RKO (cell line): ENCODE measurements at regions not wholly inside any gene's neighbourhood (a gene's known extent, or its start where the extent isn't known, plus 50 kb on each side); places are given as distances from the start of the nearest gene placed in this dataset.

ENCODE experiments used
- DNase-seq: peaks from one replicate; pipeline ENCODE4 v3.0.0-alpha.2; 2016; ENCODE audit warnings: low spot score

DNA sequence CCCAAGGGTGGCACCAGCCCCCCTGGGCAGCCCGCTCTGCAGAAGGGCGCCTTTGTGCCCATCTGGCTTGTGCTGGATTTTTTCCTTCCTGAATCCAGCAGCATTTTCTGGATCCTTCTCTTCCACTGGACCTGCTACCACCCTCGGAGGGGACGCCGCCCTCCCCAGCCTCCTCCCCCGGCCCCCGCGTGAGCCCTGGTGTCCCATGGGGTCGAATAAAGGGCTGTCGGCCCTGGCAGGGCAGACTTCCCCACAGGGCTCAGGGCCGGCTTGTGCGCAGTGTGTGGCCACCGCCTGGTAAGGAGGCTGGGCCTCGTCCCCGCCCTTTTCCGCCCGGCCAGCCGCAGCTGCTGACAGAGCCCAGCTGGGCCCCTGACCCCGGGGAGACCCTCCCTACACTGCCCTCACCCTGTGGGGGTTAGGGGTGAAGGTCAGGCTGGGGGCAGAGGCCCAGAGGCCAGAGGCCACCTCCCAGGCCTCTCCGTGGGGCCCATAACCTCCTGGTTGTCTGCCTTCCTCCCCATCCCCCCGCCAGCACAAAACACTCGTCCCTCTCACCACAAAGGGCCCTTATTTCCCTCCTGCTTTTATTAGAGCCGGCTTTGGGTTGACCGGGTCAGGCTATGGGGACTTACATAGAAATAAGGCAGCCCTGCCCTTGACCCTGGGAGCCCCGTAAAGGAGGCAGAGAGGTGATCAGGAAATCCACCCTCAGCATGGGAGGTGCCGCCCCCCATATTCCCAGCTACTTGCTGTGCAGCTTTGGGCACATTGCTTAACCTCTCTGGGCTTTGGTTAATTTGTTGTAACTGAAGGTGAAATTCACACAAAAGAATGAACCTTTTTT is 179.3 kb upstream of the CIBAR2 start:
- DNase-seq: no peak

DNA sequence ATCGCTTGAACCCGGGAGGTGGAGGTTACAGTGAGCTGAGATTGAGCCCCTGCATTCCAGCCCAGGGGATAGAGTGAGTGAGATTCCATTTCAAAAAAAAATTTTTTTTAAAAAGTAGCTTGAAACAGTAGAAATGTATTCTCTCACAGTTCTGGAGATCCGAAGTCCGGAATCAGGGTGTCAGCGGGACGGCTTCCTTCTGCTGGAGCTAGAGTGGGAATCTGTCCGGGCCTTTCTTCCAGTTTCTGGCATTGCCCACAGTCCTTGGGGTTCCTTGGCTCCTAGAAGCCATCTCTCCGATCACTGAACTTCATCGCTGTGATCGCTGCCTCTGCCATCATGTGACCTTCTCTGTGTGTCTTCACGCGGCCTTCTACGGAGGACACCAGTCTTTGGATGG is 181.2 kb upstream of the CIBAR2 start:
- no peak for DNase-seq

DNA sequence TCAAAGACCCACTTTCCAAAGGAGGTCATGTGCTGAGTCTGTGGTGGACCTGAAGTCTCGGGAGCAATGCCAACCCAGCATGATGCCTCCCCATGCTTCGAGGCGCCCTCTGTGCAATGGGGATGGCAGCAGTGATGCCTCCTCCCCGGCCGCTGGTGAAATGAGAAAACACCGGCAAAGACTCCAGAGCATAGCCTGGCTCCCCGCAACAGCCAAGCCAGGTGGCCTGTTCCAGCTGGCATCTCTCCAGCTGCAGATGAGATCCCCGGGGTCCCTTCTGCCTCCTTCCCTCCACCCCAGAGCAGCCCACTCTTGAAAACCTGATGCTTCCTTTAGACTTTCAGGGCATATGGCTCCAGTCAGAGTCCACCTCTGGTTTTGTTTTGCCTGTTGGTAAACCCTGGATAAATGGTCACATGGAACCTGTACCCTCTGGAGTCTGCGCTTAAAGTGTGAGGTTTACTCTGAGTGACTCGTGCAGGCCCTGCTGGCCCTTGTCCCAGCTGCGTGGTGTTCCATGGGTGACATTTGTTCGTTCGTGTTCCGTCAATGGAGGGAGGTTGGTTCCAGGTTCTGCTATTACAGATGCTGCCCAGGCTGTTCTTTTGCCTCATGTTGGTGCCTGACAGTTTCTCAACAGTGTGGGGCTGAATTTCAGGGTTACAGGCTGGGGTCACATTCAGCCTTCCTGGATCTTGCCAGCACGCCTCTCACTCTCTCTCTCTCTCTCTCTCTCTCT is 181.8 kb upstream of the CIBAR2 start:
- no peak for DNase-seq

GRCh38 chr16:85294810-85295508 is 182.7 kb upstream of the CIBAR2 start:
- DNase-seq: no peak

DNA sequence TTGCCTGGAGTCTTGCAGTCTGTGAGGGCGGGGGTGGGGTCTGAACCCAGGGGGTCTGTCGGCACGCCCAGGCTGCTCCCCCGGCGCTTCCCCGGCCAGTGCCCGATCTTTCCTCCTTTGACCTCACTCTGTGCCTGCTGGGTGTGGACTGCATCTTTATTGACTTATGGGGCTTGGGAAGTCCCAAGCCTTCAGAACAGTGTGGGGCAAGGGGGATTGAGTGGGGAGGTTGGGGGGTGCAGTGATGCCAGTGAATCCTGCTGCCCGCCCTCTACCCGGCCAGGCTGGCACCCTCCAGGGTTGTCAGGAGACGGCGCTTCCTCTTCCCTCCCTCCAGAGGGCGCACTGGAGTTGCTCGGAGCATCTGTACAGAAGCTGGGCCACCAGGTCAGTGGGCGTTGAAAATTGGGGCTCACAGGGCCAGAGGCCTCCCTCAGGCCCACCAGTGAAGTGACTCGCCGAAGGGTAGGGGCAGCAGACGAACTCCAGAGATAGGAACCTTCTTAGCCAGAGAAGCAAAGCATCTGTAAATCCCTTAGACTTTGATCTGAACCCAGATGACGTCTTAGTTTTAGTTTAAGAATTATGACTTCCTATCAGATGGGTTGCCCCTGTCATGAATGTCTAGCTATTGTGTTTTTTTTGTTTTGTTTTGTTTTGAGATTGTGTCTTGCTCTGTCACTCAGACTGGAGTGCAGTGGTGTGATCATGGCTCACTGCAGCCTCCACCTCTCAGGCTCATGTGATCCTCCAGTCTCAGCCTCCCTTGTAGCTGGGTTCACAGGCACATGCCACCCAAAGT is 184.8 kb upstream of the CIBAR2 start:
- DNase-seq: peak; percentile 59

DNA sequence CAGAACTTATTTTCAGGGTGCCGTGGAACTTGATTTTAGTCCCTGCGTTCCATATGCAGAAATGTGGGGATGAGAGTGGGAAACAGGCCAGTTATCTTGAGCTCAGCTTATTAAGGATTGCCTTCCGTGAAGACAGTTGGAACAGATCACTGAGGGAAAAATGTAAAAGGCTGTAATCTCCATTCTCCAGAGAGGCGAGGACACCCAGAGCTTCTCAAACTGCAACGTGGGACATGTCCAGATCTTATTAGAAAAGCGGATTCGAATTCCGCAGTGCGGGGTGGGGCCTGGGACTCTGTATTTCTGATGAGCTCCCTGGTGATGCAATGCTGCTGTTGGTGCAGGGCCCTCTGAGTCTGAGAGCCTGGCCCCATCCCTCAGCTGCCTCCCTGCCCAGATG is 185.6 kb upstream of the CIBAR2 start:
- no peak for DNase-seq

DNA sequence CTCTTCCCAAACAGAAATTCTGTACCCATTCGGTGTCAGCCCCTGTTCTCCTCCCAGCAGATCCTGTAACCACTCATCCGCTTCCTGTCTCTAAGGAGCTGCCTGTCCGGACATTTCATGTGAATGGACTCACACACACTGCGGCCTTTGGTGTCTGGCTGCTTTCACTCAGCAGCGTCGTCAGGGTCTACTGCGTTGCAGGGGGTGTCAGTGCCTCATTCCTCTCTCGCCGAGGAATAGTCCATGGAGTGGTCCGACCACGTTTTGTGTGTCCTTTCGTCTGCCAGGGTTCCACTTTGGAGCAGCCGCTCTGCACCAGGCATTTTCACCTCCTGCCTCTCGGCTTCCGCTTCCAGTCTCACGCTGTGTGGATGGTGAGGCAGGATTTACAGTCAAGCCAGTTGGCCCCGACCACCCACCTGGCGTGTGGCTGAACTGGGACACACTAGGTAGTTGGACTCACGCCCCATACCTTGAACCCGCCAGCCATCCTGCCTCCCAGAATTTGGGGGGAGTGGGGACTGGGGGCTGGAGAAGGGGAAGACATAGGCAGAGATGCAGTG is 188.2 kb upstream of the CIBAR2 start:
- DNase-seq: no peak

DNA sequence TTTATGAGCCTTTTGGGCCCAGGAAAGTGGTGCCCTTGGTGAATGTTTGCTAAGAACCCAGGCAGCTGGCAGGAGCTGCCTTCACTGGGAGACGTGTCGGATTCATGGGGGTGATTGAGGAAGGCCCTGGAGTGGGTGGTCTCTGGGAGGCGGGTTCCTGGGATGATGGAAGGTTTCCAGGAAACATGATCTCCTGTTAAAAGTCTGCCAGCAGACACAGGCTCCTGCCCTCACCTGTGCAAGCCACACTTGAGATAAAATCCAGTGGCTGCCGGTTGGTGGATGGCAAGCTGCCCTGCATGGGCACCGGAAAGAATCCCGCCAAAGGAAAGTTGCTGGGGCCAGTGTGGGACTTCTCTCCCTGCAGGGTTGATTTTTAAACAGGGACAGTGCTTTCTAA is 189.0 kb upstream of the CIBAR2 start:
- no peak for DNase-seq

DNA sequence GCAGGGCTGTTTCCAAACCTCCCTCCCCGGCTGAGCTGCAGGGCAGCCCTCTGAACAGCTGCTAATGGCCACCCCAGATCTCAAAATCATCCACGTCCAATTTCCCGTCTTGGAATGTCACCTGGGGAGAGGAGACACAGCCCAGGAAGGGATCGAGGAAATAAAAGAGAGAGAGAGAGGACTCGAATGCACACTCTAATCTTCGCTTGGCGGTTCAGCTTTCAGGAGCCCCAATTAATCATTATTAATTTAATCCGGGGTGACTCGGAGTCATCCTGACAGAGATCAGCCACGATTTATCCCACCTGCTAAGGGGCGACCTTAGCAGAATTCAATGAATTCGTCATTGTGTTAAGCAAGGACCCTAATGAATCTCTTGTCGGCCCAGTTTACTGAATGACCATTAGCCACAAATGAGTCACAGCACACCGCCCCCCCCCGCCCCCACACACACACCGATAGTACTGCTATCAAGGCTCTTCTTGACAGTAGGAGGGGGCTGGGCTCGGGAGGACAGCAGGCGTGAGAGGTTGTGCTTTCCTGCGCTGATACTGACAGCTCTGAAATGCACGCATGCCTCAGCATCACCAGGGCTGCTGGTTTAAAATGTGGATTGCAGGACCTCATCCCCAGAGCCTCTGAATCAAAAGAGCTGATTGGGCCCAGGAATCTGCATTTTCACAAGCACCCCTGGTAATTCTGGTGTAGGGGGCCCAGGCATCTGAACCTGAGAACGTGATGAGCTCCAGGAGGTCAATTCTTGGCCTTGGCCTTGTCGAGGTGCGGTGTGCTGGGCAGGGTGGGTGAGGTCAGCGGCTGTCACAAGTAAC is 190.0 kb upstream of the CIBAR2 start:
- no peak for DNase-seq

DNA sequence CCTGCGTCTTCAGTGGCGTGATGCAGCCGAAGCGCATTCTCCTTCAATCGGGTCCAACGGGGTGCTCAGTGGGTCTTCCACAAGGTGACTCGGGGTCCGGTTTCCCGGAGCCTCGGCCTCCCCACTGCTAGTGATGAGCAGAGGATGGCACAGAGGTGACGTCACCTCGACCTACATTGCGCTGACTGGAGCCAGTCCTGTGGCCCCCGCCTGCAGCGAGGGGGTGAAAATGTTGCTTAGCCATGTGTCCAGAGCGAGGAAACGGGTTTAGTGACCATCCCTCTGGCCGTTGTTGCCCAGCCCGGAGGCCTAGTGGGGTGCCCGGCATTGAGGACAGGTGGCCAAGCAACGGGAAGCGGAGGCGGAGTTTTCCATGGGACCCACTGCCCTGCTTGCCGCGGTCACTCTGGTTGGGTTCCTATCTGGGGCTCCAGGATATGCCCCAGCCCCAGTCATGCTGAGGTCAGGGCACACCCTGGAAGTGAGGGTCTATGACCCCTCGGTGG is 190.6 kb upstream of the CIBAR2 start:
- no peak for DNase-seq

GRCh38 chr16:85303354-85303883 is 191.1 kb upstream of the CIBAR2 start:
- DNase-seq: no peak

GRCh38 chr16:85304337-85304736 is 192.1 kb upstream of the CIBAR2 start:
- no peak for DNase-seq

GRCh38 chr16:85306071-85306792 is 194.0 kb upstream of the CIBAR2 start:
- DNase-seq: no peak

GRCh38 chr16:85306793-85307551 is 194.7 kb upstream of the CIBAR2 start:
- no peak for DNase-seq

DNA sequence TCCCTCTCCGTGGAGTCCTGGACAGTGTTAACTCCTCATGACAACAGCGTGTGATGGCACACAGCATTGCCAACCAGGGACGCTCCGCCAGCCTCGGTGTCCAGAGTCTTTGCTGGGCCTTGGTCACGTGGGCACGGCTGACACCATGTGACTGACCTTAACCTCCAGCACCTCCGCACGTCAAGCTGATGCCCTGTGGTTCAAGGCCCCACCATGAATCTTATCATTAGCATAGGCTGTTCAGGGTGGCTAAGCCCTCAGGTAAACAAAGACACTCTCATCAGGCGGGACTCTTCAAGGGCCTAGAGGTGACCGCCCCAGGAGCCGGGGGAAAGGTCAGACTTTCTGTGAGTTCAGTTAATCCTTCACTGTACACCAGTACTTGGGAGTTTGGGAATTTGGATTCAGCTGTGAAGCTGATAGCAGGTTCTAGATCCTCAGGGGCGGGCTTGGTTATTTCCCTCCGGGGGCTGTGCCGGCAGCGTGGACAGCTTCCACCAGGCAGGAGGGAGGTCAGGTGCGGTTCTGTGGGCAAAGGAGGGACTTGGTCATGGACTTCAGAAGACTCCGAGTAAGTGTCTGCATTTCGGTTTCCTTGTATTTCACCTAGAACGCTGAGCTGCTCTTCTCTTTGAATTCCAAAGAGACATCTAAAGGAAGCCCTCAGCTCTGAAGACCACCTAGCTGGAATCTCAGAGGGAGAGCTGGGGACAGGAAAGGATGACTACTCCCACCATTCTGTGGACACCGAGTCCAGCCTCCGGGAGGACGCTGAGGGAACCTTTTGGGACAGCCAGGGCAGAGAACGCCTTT is 195.5 kb upstream of the CIBAR2 start:
- DNase-seq: no peak

GRCh38 chr16:85308611-85309540 is 196.6 kb upstream of the CIBAR2 start:
- DNase-seq: no peak
